ENCODE measurements at regions not wholly inside any gene's neighbourhood (a gene's known extent, or its start where the extent isn't known, plus 50 kb on each side); places are given as distances from the start of the nearest gene placed in this dataset.

DNA sequence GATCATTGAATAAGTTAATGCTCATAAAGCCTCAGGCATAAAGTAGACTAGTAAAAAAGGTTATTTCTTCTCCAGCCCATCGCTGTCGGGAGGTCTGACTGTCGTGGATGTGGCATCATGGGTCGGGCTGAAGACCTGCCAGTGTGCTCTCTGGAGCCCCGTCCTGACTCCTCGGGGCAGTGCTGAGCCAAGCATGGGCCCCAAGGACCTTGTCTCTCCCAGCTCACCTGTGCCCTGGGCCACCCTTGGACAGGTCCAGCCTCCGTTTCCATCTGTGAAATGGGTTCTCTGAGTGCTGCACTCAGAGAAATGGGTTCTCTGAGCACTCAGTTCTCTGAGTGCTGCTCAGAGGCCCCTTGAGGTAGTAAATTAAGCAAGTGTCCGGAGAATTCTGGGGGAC, 269.0 kb downstream of the GADD45G start:
- DNase-seq (ENCODE audit: low read depth in 2 of 2): no peak
- no peak overlapping the region for H3K4me3 ChIP-seq (replicated peaks in 1 of 2; ENCODE audit: low read depth in 2 of 2, low read length in 2 of 2)
- TF ChIP-seq, protein P1, sequence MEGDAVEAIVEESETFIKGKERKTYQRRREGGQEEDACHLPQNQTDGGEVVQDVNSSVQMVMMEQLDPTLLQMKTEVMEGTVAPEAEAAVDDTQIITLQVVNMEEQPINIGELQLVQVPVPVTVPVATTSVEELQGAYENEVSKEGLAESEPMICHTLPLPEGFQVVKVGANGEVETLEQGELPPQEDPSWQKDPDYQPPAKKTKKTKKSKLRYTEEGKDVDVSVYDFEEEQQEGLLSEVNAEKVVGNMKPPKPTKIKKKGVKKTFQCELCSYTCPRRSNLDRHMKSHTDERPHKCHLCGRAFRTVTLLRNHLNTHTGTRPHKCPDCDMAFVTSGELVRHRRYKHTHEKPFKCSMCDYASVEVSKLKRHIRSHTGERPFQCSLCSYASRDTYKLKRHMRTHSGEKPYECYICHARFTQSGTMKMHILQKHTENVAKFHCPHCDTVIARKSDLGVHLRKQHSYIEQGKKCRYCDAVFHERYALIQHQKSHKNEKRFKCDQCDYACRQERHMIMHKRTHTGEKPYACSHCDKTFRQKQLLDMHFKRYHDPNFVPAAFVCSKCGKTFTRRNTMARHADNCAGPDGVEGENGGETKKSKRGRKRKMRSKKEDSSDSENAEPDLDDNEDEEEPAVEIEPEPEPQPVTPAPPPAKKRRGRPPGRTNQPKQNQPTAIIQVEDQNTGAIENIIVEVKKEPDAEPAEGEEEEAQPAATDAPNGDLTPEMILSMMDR (IDR thresholded peaks at IDR 0.05; ENCODE audit: low read depth, low read length): no peak

DNA sequence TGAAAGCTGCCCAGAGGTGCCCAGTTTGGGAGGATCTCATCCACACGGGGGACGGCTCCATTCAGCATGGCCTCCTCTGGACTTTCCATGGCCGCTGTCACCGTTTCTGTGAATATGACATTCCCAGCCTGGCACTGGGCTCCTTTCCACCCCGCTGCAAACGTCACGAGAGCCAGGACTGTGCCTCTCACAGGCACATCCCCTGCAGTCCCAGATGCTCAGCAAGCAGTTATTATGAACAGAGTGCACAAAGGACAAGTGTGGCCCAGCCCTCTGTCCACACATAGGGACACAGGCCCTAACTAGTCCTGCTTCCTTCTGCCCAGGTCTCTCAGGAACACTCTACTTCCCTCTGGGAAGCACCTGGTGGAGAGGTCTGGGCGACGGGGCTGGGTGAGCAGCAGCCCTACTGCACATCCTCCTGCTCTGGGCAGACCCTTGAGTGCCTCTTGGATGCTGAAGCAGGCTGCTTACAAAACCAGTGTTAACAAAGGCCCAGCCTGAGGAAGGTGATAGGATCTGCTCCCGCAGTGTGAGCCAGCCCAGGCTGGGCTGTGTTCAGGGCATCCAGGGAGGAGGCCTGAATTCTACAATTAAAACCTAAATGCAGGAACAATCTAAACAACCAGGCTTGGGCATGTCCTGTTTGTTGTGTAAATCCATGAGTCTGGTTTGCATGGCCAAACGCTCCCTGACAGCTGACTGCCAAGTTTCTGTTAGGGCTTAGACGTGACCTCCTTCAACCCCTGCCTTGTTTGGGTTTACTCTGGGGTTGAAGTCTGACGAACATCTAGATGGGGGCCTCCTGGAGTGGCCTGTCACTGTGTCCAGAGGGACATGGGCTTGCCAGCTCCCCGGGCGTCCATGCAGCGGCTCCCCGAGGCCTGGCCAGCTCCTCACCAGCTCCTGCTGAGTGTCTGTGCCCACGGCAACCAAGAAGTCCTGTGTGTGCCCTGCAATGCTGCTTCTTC, 269.8 kb downstream of the GADD45G start:
- DNase-seq (ENCODE audit: low read depth in 2 of 2): no peak
- no peak overlapping the region for H3K4me3 ChIP-seq (replicated peaks in 1 of 2; ENCODE audit: low read depth in 2 of 2, low read length in 2 of 2)
- TF ChIP-seq, protein P1 (IDR thresholded peaks at IDR 0.05; ENCODE audit: low read depth, low read length): no peak

DNA sequence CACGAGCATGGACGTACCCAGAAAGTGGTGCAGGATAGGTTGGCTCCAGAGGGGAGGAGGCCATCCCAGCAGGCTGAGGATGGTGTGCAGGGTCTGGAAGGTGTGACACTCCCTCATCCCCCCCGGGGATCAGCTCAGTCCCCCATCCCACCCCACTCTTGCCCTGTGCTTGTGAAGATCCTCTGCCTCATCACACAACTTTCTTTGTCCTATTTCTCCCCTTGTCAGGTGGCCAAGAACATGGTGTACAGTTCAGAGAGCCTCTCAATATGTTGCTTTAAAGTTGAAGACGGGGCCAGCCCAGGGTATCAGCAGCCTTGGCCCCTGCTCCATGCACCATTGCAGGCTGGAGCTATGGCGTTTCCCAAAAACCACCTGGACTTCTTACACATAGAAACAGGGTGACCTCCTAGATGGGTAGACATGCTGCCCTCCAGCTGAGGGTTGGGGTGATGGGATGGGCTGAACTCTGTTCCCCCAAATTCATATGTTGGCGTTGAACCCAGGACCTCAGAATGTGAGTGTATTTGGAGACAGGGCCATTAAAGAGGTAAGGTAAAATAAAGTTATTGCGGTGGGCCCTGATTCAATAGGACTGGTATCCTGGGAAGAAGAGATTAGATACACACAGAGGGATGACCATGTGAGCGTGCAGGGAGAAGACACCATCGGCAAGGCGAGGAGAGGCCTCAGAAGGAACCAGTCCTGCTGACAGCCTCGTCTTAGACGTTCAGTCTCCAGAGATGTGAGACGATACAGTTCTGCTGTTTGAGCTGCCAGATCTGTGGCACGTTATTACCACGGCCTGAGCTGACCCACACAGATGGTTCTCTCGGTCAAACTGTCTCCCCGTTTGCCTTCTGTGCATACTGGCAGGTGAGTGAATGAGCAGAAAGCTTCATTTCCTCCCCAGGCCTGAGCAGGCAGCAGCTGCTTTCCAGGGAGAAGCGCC, 272.5 kb downstream of the GADD45G start:
- DNase-seq (ENCODE audit: low read depth in 2 of 2): no peak
- TF ChIP-seq, protein P1 (IDR thresholded peaks at IDR 0.05; ENCODE audit: low read depth, low read length): no peak

DNA sequence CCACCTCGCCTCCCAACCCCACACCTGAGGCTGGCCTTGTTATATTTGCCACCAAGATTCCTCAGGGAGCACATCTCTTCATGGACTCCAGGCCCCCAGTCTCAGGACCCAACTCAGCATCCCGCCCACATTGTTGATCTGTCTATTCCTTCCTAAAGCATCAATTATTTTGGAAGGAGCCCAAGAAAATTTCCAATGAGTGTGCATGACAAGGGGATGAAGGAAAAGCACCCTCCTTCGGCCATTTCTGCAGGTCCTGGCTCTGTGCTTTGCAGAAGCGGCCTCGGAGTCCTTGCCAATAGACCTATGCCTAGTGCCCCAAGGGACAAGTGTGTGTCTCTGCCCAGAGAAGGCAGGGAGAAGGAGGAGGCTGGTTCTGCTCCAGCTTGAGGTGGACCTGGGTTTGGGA, 273.2 kb downstream of the GADD45G start:
- TF ChIP-seq, protein P1 (IDR thresholded peaks at IDR 0.05; ENCODE audit: low read depth, low read length): no peak
- H3K4me3 ChIP-seq (replicated peaks in 1 of 2; ENCODE audit: low read depth in 2 of 2, low read length in 2 of 2): no peak overlapping the region
- no peak for DNase-seq (ENCODE audit: low read depth in 2 of 2)

More for the DNA sequence above, 272.5 kb downstream of the GADD45G start:
- H3K4me3 ChIP-seq (replicated peaks in 1 of 2; ENCODE audit: low read depth in 2 of 2, low read length in 2 of 2): no peak overlapping the region

DNA sequence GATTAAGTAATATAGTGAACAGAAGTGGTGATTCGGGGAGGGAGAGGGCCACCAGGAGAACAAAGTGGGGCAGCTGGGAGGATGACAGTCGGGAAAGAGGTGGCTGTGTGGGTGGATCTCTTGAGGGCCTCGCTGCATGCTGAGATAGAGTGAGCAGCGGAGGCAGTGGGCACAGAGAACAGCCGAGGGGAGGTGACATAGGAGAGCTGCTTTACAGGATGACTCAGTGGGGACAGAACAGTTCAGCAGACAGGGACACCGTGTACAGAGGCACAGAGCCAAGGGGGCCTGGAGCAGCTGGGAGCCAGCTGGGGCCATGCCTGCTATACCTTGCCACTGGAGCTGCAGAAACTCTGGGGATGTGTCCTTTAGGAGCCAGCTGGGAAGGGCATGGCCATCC, 273.9 kb downstream of the GADD45G start:
- TF ChIP-seq, protein P1 (IDR thresholded peaks at IDR 0.05; ENCODE audit: low read depth, low read length): no peak
- H3K4me3 ChIP-seq (replicated peaks in 1 of 2; ENCODE audit: low read depth in 2 of 2, low read length in 2 of 2): no peak overlapping the region
- peak in 1 of 2 donors; percentile 1 for DNase-seq (ENCODE audit: low read depth in 2 of 2)

DNA sequence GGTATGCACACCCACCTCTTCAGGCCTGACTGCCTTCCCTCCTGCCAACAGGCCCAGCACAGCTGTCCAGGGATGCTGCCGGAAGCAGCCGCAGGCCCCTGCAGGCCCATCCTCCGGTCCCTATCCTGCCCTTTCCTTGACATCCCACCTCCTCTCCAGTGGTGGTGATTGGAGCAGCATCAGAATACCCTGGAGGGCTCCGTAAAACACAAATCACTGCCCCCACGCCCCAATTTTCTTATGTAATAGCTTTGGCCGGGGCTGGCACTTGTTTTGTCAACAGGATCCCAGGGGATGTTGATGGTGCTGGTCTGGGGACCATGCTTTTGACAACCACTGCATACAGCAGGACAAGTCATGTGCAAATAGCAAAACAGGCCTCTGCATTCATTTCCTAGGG, 274.5 kb downstream of the GADD45G start:
- TF ChIP-seq, protein P1 (IDR thresholded peaks at IDR 0.05; ENCODE audit: low read depth, low read length): no peak
- DNase-seq (ENCODE audit: low read depth in 2 of 2): no peak
- H3K4me3 ChIP-seq (replicated peaks in 1 of 2; ENCODE audit: low read depth in 2 of 2, low read length in 2 of 2): no peak overlapping the region
